ENCODE measurements at regions not wholly inside any gene's neighbourhood (a gene's known extent, or its start where the extent isn't known, plus 50 kb on each side); places are given as distances from the start of the nearest gene placed in this dataset.

- TF ChIP-seq CTCF (IDR thresholded peaks at IDR 0.05) (no peak), POLR2A (IDR thresholded peaks at IDR 0.05) (no peak)
Observed at GRCh38 chr9:80009204-80009603, 437.4 kb downstream of the TLE4 start.

Data from transverse colon (tissue), 3 donors.